ENCODE measurements at regions not wholly inside any gene's neighbourhood (a gene's known extent, or its start where the extent isn't known, plus 50 kb on each side); places are given as distances from the start of the nearest gene placed in this dataset.

DNA sequence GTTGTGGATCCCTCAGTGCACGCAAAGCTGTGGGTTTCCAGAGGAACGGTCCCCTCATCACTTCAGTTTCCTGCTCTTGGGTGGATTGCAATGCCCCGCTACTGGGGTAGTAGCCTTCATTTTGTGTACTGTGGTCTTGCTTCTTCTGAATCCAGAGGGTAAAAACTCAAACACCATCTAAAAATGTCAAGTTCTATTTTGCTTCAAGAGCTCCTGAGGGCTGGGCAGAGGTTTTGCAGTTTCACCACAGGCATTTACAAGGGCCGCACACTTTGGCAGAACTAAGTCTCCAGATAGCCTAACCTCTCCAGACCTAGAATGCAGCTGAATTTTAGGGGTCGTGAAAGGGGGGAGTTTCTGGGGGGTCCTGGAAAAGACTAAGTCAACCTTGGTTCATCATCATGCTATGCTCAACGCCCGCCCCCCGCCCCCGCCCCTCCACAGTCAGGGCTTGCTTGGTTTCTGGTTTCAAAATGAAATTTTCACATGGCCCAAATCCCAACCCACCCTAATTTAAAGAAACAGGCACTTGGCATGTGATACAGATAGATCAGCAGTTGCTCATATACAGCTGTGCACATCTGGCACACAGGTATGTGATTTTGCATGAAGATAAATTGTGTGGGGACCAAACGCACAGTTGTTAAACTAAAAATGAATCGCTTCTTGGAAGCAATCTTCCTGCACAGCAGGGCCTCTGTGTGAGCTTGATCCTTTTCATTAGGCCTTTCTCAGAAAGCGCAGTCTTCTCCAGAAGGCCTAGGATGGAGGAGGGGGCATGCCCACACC lies 329.6 kb downstream of the OSR1 start:
- TF ChIP-seq POLR2AphosphoS5 (IDR thresholded peaks at IDR 0.05; ENCODE audit: insufficient read depth in 1 of 2, low read depth in 1 of 2): no peak
- TF ChIP-seq, protein P1, sequence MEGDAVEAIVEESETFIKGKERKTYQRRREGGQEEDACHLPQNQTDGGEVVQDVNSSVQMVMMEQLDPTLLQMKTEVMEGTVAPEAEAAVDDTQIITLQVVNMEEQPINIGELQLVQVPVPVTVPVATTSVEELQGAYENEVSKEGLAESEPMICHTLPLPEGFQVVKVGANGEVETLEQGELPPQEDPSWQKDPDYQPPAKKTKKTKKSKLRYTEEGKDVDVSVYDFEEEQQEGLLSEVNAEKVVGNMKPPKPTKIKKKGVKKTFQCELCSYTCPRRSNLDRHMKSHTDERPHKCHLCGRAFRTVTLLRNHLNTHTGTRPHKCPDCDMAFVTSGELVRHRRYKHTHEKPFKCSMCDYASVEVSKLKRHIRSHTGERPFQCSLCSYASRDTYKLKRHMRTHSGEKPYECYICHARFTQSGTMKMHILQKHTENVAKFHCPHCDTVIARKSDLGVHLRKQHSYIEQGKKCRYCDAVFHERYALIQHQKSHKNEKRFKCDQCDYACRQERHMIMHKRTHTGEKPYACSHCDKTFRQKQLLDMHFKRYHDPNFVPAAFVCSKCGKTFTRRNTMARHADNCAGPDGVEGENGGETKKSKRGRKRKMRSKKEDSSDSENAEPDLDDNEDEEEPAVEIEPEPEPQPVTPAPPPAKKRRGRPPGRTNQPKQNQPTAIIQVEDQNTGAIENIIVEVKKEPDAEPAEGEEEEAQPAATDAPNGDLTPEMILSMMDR (IDR thresholded peaks at IDR 0.05): no peak

Measured in vagina (tissue), 2 donors.